ENCODE measurements at regions not wholly inside any gene's neighbourhood (a gene's known extent, or its start where the extent isn't known, plus 50 kb on each side); places are given as distances from the start of the nearest gene placed in this dataset.

GRCh38 chr13:98632961-98633360 lies 56.1 kb upstream of the STK24 start:
- DNase-seq = peak; percentile 34

GRCh38 chr13:98629055-98629454 lies 52.1 kb upstream of the STK24 start:
- no peak for DNase-seq

Data from fibroblast of upper back skin (primary cell).